GM18502 (cell line): ENCODE measurements at regions not wholly inside any gene's neighbourhood (a gene's known extent, or its start where the extent isn't known, plus 50 kb on each side); places are given as distances from the start of the nearest gene placed in this dataset.

Experiments
- ATAC-seq: cut with Tn5 transposase; IDR thresholded peaks from one replicate; pipeline ENCODE4 v1.9.1; 2021; ENCODE audit warnings: mild to moderate bottlenecking; ENCODE audit not compliant: unreplicated experiment, poor library complexity

- ATAC-seq, result no peak
Measured at GRCh38 chr11:10916665-10917064, 58.8 kb upstream of the ZBED5 start.

- ATAC-seq, result no peak
Measured at GRCh38 chr11:10914050-10914449, 56.2 kb upstream of the ZBED5 start.

GRCh38 chr11:10913075-10913474 lies 55.2 kb upstream of the ZBED5 start:
- ATAC-seq, result no peak

GRCh38 chr11:10911907-10912306 lies 54.1 kb upstream of the ZBED5 start:
- no peak for ATAC-seq

GRCh38 chr11:10909141-10909883 lies 51.5 kb upstream of the ZBED5 start:
- no peak for ATAC-seq

- ATAC-seq, result no peak
Measured at GRCh38 chr11:10908215-10908951, 50.5 kb upstream of the ZBED5 start.
